GM12878 (cell line): ENCODE measurements at regions not wholly inside any gene's neighbourhood (a gene's known extent, or its start where the extent isn't known, plus 50 kb on each side); places are given as distances from the start of the nearest gene placed in this dataset.

Experiments used
- ATAC-seq: fragments of 200-7000 bp; cut with Tn5 transposase; 3 replicates; pipeline ENCODE4 v1.9.1; 2020; ENCODE audit warnings: mild to moderate bottlenecking, moderate library complexity
- BruUV-seq: library from RNA; stranded (reverse); fragments of 400-500 nt; replicated peaks from 2 replicates; lab custom pipeline; 2021; lab: Mats Ljungman, UMichigan
- CTCF ChIA-PET: fragments of 300-600 bp; sonication (Branson Sonifier 250); formaldehyde crosslinking; extraction: SDS; loops from one replicate; lab custom pipeline; 2021; ENCODE audit warnings: inconsistent platforms; lab: Yijun Ruan, JAX
- POLR2A ChIA-PET: fragments of 350-600 bp; formaldehyde crosslinking; extraction: SDS; loops from one replicate; lab custom pipeline; 2021; ENCODE audit warnings: inconsistent platforms; lab: Charles Lee
- RAD21 ChIA-PET: fragments of 300-600 bp; sonication (Branson Sonifier 250); formaldehyde crosslinking; loops from one replicate; lab custom pipeline; 2023; ENCODE audit warnings: antibody characterized with exemption; ENCODE audit not compliant: unreplicated experiment; lab: Charles Lee
- SMC1A ChIA-PET: fragments of 300-600 bp; sonication (Branson Sonifier 250); formaldehyde crosslinking; loops from one replicate; lab custom pipeline; 2023; ENCODE audit not compliant: unreplicated experiment, uncharacterized antibody; lab: Charles Lee
- DNase-seq: peaks from one replicate; pipeline ENCODE4 v3.0.0-alpha.2; 2011; ENCODE audit warnings: low read depth, low spot score
- FAIRE-seq: peaks from 3 replicates; lab custom pipeline; 2011; peaks lifted over from hg19 to GRCh38; lab: Jason Lieb, UNC
- H2AFZ ChIP-seq: 2 replicates; pipeline ENCODE4 v1.6.0; 2011; ENCODE audit warnings: low read depth, low read length, control low read depth; ENCODE audit not compliant: control insufficient read depth
- H3K27ac ChIP-seq: 2 replicates; pipeline ENCODE4 v1.5.1; 2011; ENCODE audit warnings: control low read depth; ENCODE audit not compliant: control insufficient read depth, insufficient read depth
- H3K27me3 ChIP-seq, 2 experiments: replicated peaks in 1 of 2; 2 replicates each; pipeline versions ENCODE4 v1.6.0 to v1.6.1; 2011; ENCODE audit warnings: low read length in 1 of 2; ENCODE audit not compliant: control insufficient read depth in 2 of 2, insufficient read depth in 2 of 2
- H3K36me3 ChIP-seq, 2 experiments: 2 replicates each; pipeline ENCODE4 v1.5.1; 2011; ENCODE audit warnings: low read length in 1 of 2; ENCODE audit not compliant: control insufficient read depth in 2 of 2, insufficient read depth in 2 of 2
- H3K4me1 ChIP-seq: 2 replicates; pipeline ENCODE4 v1.6.1; 2011; ENCODE audit warnings: mild to moderate bottlenecking, low read length, moderate library complexity, mixed read lengths; ENCODE audit not compliant: control insufficient read depth, insufficient read depth
- H3K4me2 ChIP-seq: 2 replicates; pipeline ENCODE4 v1.6.0; 2011; ENCODE audit warnings: control low read depth; ENCODE audit not compliant: control insufficient read depth, insufficient read depth
- H3K4me3 ChIP-seq: fragments of 200-600 bp; sonication (generic); 2 replicates; pipeline ENCODE4 v1.5.1; 2016
- H3K79me2 ChIP-seq: 2 replicates; pipeline ENCODE4 v1.6.0; 2011; ENCODE audit warnings: low read length; ENCODE audit not compliant: control insufficient read depth, insufficient read depth
- H3K9ac ChIP-seq: 2 replicates; pipeline ENCODE4 v1.8.0; 2011; ENCODE audit warnings: low read length, control low read depth, mixed read lengths; ENCODE audit not compliant: control insufficient read depth, insufficient read depth
- H3K9me3 ChIP-seq: replicated peaks from 3 replicates; pipeline ENCODE4 v1.5.1; 2011; ENCODE audit warnings: mild to moderate bottlenecking, low read length; ENCODE audit not compliant: control insufficient read depth, insufficient read depth
- H4K20me1 ChIP-seq: 2 replicates; pipeline ENCODE4 v1.6.0; 2011; ENCODE audit not compliant: control insufficient read depth, insufficient read depth
- CHD4 ChIP-seq: fragments of 200-600 bp; sonication (generic); IDR thresholded peaks from 2 replicates; pipeline ENCODE4 v1.6.1; 2016; ENCODE audit warnings: mild to moderate bottlenecking
- E4F1 ChIP-seq: fragments of 450-650 bp; IDR thresholded peaks from 2 replicates; pipeline ENCODE4 v1.6.1; 2018; ENCODE audit warnings: borderline replicate concordance, mild to moderate bottlenecking; ENCODE audit not compliant: partially characterized antibody
- GABPA ChIP-seq: IDR thresholded peaks from 2 replicates; pipeline ENCODE4 v1.6.1; 2014; ENCODE audit warnings: antibody characterized with exemption, low read depth, mild to moderate bottlenecking, inconsistent platforms
- HDAC2 ChIP-seq: fragments of 200-600 bp; sonication (generic); IDR thresholded peaks from 2 replicates; pipeline ENCODE4 v1.6.1; 2017
- IKZF1 ChIP-seq: fragments of 450-650 bp; conservative IDR thresholded peaks from 2 replicates; pipeline ENCODE4 v1.6.1; 2017; ENCODE audit warnings: antibody characterized with exemption, mild to moderate bottlenecking
- MEF2A ChIP-seq: IDR thresholded peaks from 2 replicates; pipeline ENCODE4 v1.6.1; 2011; ENCODE audit warnings: low read depth, mild to moderate bottlenecking, low read length, moderate library complexity; ENCODE audit not compliant: insufficient read depth
- NFXL1 ChIP-seq: fragments of 450-650 bp; IDR thresholded peaks from 2 replicates; pipeline ENCODE4 v1.6.1; 2017; ENCODE audit warnings: antibody characterized with exemption, mild to moderate bottlenecking, borderline replicate concordance
- NFYB ChIP-seq: IDR thresholded peaks from 2 replicates; pipeline ENCODE4 v1.6.1; 2011; ENCODE audit warnings: low read depth, mild to moderate bottlenecking, low read length, improper control_type of control experiment, moderate library complexity; ENCODE audit not compliant: insufficient read depth
- NR2C2 ChIP-seq: IDR thresholded peaks from 2 replicates; pipeline ENCODE4 v1.6.1; 2011; ENCODE audit warnings: borderline replicate concordance, low read depth; ENCODE audit not compliant: control insufficient read depth, insufficient read length
- NR2F1 ChIP-seq: fragments of 450-650 bp; conservative IDR thresholded peaks from 2 replicates; pipeline ENCODE4 v1.6.1; 2017; ENCODE audit warnings: mild to moderate bottlenecking
- NRF1 ChIP-seq: conservative IDR thresholded peaks from 2 replicates; pipeline ENCODE4 v1.6.1; 2011; ENCODE audit warnings: mild to moderate bottlenecking, low read depth, low read length, improper control_type of control experiment
- RELB ChIP-seq: fragments of 450-650 bp; IDR thresholded peaks from 2 replicates; pipeline ENCODE4 v1.6.1; 2017; ENCODE audit warnings: low read depth, mild to moderate bottlenecking, moderate library complexity
- RFX5 ChIP-seq: IDR thresholded peaks from 2 replicates; pipeline ENCODE4 v1.6.1; 2011; ENCODE audit warnings: low read depth, low read length, improper control_type of control experiment
- SMAD1 ChIP-seq: fragments of 450-650 bp; IDR thresholded peaks from 2 replicates; pipeline ENCODE4 v1.6.1; 2018; ENCODE audit warnings: mild to moderate bottlenecking, low read depth; ENCODE audit not compliant: partially characterized antibody
- ZNF207 ChIP-seq: fragments of 450-650 bp; IDR thresholded peaks from 2 replicates; pipeline ENCODE4 v1.6.1; 2014; ENCODE audit warnings: antibody characterized with exemption, mild to moderate bottlenecking, borderline replicate concordance
- ZNF274 ChIP-seq: IDR thresholded peaks from one replicate; pipeline ENCODE4 v1.8.0; 2011; ENCODE audit not compliant: insufficient read length, insufficient read depth
- WGBS: methylation state at CpG from one replicate; pipeline ENCODE4 v1.1.6; 2016; ENCODE audit warnings: low lambda C conversion rate; ENCODE audit not compliant: insufficient replicate concordance, insufficient coverage; ENCODE audit errors: missing lambda C conversion rate; 5-methylcytosine and 5-hydroxymethylcytosine counted together
- in situ Hi-C: fragments of 300-500 bp; cut with MboI; formaldehyde crosslinking; loops from 9 replicates; pipeline ENCODE4 v1.14.3; 2018; ENCODE audit warnings: mixed read lengths
- intact Hi-C: fragments of 100-400 bp; cut with micrococcal nuclease; formaldehyde crosslinking; loops from one replicate; pipeline ENCODE4 v1.14.2; 2022; ENCODE audit not compliant: unreplicated experiment
- TF ChIP-seq, protein P1 (sequence below): fragments of 450-650 bp; IDR thresholded peaks from 2 replicates; pipeline ENCODE4 v1.6.1; 2017; ENCODE audit warnings: borderline replicate concordance
- TF ChIP-seq, protein P2 (sequence below): fragments of 450-650 bp; formaldehyde crosslinking; IDR thresholded peaks from 2 replicates; pipeline ENCODE4 v1.4.0; 2022; ENCODE audit warnings: mild to moderate bottlenecking, moderate library complexity

DNA sequence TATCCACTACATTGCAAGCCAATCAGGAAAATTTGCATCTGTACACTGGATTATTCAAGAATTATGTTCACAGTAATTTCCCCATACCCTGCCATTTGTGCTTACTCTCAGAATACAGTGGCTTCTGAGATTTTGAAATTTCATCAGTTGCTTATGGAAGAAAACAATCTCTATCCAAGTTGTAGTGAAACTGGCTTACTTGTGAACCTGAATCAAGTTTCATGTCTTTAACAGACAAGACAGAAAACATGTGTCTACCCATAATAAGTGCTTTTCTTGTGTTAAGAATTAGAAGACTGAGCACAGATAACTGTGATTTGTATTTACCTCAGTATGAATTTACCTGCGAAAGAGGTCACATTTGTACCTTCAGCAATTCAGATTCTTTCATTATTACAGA lies 672.7 kb upstream of the ADGRL2 start:
- ChIA-PET RAD21 (no interaction called here), CTCF (no interaction called here)

More for the DNA sequence above, 672.7 kb upstream of the ADGRL2 start:
- Histone ChIP-seq H3K4me1 (no peaks in the 10 kb centered on the region), H3K27ac (no peak overlapping the region), H3K79me2 (no peaks in the 10 kb centered on the region), H3K9me3 (no peaks in the 10 kb centered on the region), H4K20me1 (no peaks in the 10 kb centered on the region), H3K4me3 (no peak overlapping the region), H2AFZ (no peak overlapping the region)
- ChIA-PET POLR2A (no interaction called here), SMC1A (no interaction called here)
- no TSS peak for BruUV-seq
- DNase-seq (no peak), ATAC-seq (no peak)
- in situ Hi-C loops, result no loop called here
- WGBS, result 38% methylated on average over 1 of the region's 1 CpG
- TF ChIP-seq IKZF1 (no peak), NR2F1 (no peak), GABPA (no peak), ZNF207 (no peak), RELB (no peak), HDAC2 (no peak), RFX5 (no peak), CHD4 (no peak), NRF1 (no peak), NFYB (no peak), NFXL1 (no peak), E4F1 (no peak), MEF2A (no peak), SMAD1 (no peak), ZNF274 (no peak), NR2C2 (no peak)
- TF ChIP-seq, protein P1, sequence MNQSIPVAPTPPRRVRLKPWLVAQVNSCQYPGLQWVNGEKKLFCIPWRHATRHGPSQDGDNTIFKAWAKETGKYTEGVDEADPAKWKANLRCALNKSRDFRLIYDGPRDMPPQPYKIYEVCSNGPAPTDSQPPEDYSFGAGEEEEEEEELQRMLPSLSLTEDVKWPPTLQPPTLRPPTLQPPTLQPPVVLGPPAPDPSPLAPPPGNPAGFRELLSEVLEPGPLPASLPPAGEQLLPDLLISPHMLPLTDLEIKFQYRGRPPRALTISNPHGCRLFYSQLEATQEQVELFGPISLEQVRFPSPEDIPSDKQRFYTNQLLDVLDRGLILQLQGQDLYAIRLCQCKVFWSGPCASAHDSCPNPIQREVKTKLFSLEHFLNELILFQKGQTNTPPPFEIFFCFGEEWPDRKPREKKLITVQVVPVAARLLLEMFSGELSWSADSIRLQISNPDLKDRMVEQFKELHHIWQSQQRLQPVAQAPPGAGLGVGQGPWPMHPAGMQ, result no peak
- TF ChIP-seq, protein P2, sequence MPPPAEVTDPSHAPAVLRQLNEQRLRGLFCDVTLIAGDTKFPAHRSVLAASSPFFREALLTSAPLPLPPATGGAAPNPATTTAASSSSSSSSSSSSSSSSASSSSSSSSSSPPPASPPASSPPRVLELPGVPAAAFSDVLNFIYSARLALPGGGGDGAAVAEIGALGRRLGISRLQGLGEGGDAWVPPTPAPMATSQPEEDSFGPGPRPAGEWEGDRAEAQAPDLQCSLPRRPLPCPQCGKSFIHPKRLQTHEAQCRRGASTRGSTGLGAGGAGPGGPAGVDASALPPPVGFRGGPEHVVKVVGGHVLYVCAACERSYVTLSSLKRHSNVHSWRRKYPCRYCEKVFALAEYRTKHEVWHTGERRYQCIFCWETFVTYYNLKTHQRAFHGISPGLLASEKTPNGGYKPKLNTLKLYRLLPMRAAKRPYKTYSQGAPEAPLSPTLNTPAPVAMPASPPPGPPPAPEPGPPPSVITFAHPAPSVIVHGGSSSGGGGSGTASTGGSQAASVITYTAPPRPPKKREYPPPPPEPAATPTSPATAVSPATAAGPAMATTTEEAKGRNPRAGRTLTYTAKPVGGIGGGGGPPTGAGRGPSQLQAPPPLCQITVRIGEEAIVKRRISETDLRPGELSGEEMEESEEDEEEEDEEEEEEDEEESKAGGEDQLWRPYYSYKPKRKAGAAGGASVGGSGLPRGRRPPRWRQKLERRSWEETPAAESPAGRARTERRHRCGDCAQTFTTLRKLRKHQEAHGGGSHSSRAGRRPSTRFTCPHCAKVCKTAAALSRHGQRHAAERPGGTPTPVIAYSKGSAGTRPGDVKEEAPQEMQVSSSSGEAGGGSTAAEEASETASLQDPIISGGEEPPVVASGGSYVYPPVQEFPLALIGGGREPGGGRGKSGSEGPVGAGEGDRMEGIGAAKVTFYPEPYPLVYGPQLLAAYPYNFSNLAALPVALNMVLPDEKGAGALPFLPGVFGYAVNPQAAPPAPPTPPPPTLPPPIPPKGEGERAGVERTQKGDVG (CRISPR knock-in tag), result no peak
- TF ChIP-seq, all 136 proteins: peak for 0
- H3K27me3 ChIP-seq, result no peaks in the 10 kb centered on the region
- no peaks in the 10 kb centered on the region for H3K36me3 ChIP-seq
- intact Hi-C loops, result no loop called here
- no peak overlapping the region for H3K9ac ChIP-seq
- FAIRE-seq, result no peak
- no peak overlapping the region for H3K4me2 ChIP-seq
